Astrocyte (in vitro differentiated cells and primary cell): ENCODE measurements at regions not wholly inside any gene's neighbourhood (a gene's known extent, or its start where the extent isn't known, plus 50 kb on each side); places are given as distances from the start of the nearest gene placed in this dataset.

ENCODE experiments used
- CTCF ChIP-seq: IDR thresholded peaks from 2 replicates; pipeline ENCODE4 v1.5.1; 2011; ENCODE audit warnings: low read depth, mild to moderate bottlenecking, inconsistent platforms, low read length, moderate library complexity; ENCODE audit not compliant: insufficient read depth
- EZH2 ChIP-seq: IDR thresholded peaks from 2 replicates; pipeline ENCODE4 v1.6.1; 2012; ENCODE audit warnings: mild to moderate bottlenecking, low read length, inconsistent platforms; ENCODE audit not compliant: insufficient read depth

- no peak for TF ChIP-seq CTCF
- TF ChIP-seq EZH2 = no peak
These were observed 160.2 kb downstream of the NTMT2 start for GRCh38 chr1:170305777-170306512.
